Thoracic aorta (tissue), 2 donors: ENCODE measurements at regions not wholly inside any gene's neighbourhood (a gene's known extent, or its start where the extent isn't known, plus 50 kb on each side); places are given as distances from the start of the nearest gene placed in this dataset.
"Not testable (repeated sequence)": the region's sequence is repeated elsewhere in the genome, so short reads cannot be mapped to it uniquely, and the experiment has no call there.

Experiments
- ATAC-seq: fragments of 150-250 bp; one replicate; pipeline ENCODE4 v1.8.0; 2017; ENCODE audit warnings: low read depth; ENCODE audit not compliant: insufficient number of reproducible peaks, low FRiP score
- DNase-seq: peaks from one replicate; pipeline ENCODE4 v3.0.0-alpha.2; 2020; ENCODE audit warnings: low spot score
- H3K27ac ChIP-seq, 2 donors: fragments of 200-600 bp; sonication (generic); 1 replicate in 1 of 2; 2 replicates in 1 of 2; pipeline ENCODE4 v1.5.1; 2016; ENCODE audit warnings: mild to moderate bottlenecking in 2 of 2, moderate library complexity in 2 of 2
- H3K27me3 ChIP-seq: fragments of 200-600 bp; sonication (generic); replicated peaks from 2 replicates; pipeline ENCODE4 v1.6.0; 2016; ENCODE audit warnings: mild to moderate bottlenecking; ENCODE audit not compliant: insufficient read depth
- H3K36me3 ChIP-seq: fragments of 200-600 bp; sonication (generic); one replicate; pipeline ENCODE4 v1.5.1; 2016
- H3K4me1 ChIP-seq, 2 donors: fragments of 200-600 bp; sonication (generic); 1 replicate in 1 of 2; 2 replicates in 1 of 2; pipeline versions ENCODE4 v1.5.1 to v1.6.0; 2016; ENCODE audit warnings: low read depth in 2 of 2, mild to moderate bottlenecking in 1 of 2; ENCODE audit not compliant: control insufficient read depth in 1 of 2
- H3K4me3 ChIP-seq: fragments of 200-600 bp; sonication (generic); 2 replicates; pipeline ENCODE4 v1.5.1; 2016; ENCODE audit warnings: mild to moderate bottlenecking
- H3K9me3 ChIP-seq: fragments of 200-600 bp; sonication (generic); 2 replicates; pipeline ENCODE4 v1.5.1; 2016
- CTCF ChIP-seq: fragments of 200-600 bp; sonication (generic); IDR thresholded peaks from one replicate; pipeline ENCODE4 v1.5.1; 2019; ENCODE audit warnings: antibody characterized with exemption

GRCh38 chr10:117818721-117819120, 228.0 kb downstream of the RAB11FIP2 start:
- Histone ChIP-seq H3K9me3 (no peaks in the 10 kb centered on the region), H3K4me1 (no peaks in the 10 kb centered on the region), H3K4me3 (no peak overlapping the region), H3K36me3 (no peaks in the 10 kb centered on the region), H3K27me3 (no peaks in the 10 kb centered on the region), H3K27ac (no peak overlapping the region)
- no peak for ATAC-seq
- no peak for DNase-seq
- no peak for TF ChIP-seq CTCF

DNA sequence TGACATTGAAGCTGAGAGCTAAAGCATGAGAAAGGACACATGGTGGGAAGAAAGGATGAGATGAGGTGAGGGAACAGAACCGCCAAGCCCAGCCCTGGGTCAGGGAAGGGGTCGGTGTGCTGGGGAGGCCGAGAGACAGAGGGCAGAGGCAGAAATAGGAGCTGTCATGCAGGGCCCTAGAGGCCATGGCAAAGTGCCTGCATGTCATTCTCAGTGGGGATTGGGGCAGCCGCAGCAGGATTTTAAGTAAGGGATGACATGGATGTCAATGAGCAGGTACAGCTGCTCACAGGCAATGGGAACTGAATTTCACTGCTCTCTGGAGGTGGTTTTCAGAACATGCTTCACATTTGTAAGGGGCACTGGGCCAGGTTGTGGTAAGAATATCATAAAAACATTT, 227.4 kb downstream of the RAB11FIP2 start:
- no peak for TF ChIP-seq CTCF
- Histone ChIP-seq H3K9me3 (no peaks in the 10 kb centered on the region), H3K36me3 (no peaks in the 10 kb centered on the region), H3K27ac (no peak overlapping the region), H3K4me3 (no peak overlapping the region), H3K27me3 (no peaks in the 10 kb centered on the region), H3K4me1 (no peaks in the 10 kb centered on the region)
- ATAC-seq (no peak), DNase-seq (no peak)

GRCh38 chr10:117823980-117824379, 222.8 kb downstream of the RAB11FIP2 start:
- H3K9me3 ChIP-seq = no peaks in the 10 kb centered on the region
- no peak for ATAC-seq

GRCh38 chr10:117830205-117830604, 216.5 kb downstream of the RAB11FIP2 start:
- no peaks in the 10 kb centered on the region for H3K4me1 ChIP-seq
- H3K27ac ChIP-seq = no peak overlapping the region
- H3K27me3 ChIP-seq = no peaks in the 10 kb centered on the region
- DNase-seq (no peak), ATAC-seq (no peak)
- TF ChIP-seq CTCF = no peak
- H3K4me3 ChIP-seq = no peak overlapping the region
- H3K36me3 ChIP-seq = no peaks in the 10 kb centered on the region
- no peaks in the 10 kb centered on the region for H3K9me3 ChIP-seq

More at GRCh38 chr10:117823980-117824379, 222.8 kb downstream of the RAB11FIP2 start:
- TF ChIP-seq CTCF = no peak
- no peaks in the 10 kb centered on the region for H3K4me1 ChIP-seq
- H3K27ac ChIP-seq = no peak overlapping the region
- H3K4me3 ChIP-seq = no peak overlapping the region
- DNase-seq = no peak
- no peaks in the 10 kb centered on the region for H3K36me3 ChIP-seq
- no peaks in the 10 kb centered on the region for H3K27me3 ChIP-seq

DNA sequence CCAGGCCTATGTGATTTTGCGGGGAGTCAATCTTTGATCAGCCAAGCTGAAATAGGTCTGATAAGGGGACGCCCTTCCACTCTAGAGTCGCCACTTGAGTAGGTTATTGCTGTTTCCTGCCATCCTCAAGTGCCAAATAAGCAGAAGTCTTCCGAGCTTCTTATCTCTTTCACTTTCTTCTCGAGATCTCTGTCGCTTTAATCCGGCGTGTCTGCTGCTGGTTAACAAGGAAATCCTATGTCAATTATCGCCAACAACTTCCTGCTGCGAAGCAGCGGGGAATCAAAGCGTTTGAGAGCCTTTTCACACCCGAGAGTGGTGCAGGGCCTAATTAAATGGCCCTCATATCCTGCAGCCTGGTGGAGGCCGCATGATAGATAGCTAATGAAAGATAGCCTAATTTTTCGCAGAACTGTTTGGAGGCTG, 215.9 kb downstream of the RAB11FIP2 start:
- ATAC-seq (no peak), DNase-seq (no peak)
- Histone ChIP-seq H3K36me3 (no peaks in the 10 kb centered on the region), H3K4me3 (no peak overlapping the region), H3K27me3 (no peaks in the 10 kb centered on the region), H3K4me1 (no peaks in the 10 kb centered on the region), H3K27ac (no peak overlapping the region), H3K9me3 (no peaks in the 10 kb centered on the region)
- no peak for TF ChIP-seq CTCF

- not testable (repeated sequence) for DNase-seq, H3K36me3 ChIP-seq, ATAC-seq, H3K27ac ChIP-seq, H3K9me3 ChIP-seq, H3K4me1 ChIP-seq, H3K4me3 ChIP-seq, H3K27me3 ChIP-seq
Measured at GRCh38 chr10:117838500-117839498, 207.9 kb downstream of the RAB11FIP2 start.

DNA sequence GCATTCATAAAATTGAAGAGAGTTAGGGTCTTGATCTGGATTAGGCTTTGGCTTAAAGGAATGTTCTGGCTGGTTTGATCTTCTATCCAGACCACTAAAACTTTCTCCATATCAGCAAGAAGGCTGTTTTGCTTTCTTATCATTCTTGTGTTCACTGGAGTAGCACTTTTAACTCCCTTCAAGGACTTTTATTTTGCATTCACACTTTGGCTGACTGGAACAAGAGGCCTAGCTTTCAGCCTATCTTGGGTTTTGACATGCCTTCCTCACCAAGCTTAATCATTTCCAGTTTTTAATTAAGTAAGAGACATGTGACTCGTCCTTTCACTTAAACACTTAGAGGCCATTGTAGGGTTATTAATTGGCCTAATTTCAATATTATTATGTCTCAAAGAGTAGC, 190.3 kb downstream of the RAB11FIP2 start:
- H3K9me3 ChIP-seq, H3K27ac ChIP-seq, H3K4me1 ChIP-seq, DNase-seq, H3K36me3 ChIP-seq, ATAC-seq, H3K27me3 ChIP-seq, H3K4me3 ChIP-seq: not testable (repeated sequence)
